GM23248 (cell line): ENCODE measurements at regions not wholly inside any gene's neighbourhood (a gene's known extent, or its start where the extent isn't known, plus 50 kb on each side); places are given as distances from the start of the nearest gene placed in this dataset.

ENCODE experiments used
- DNase-seq: peaks from one replicate; pipeline ENCODE4 v3.0.0-alpha.2; 2015
- H2AFZ ChIP-seq: fragments of 200-600 bp; sonication (generic); 2 replicates; pipeline ENCODE4 v1.6.1; 2016; ENCODE audit warnings: antibody characterized with exemption
- H3F3A ChIP-seq: fragments of 200-600 bp; sonication (generic); 2 replicates; pipeline ENCODE4 v1.6.1; 2016; ENCODE audit warnings: mild to moderate bottlenecking, antibody characterized with exemption, mixed run types; ENCODE audit not compliant: insufficient read depth
- H3K27ac ChIP-seq: fragments of 200-600 bp; sonication (generic); 2 replicates; pipeline ENCODE4 v1.5.1; 2016; ENCODE audit warnings: mild to moderate bottlenecking
- H3K27me3 ChIP-seq: fragments of 200-600 bp; sonication (generic); replicated peaks from 2 replicates; pipeline ENCODE4 v1.6.1; 2016; ENCODE audit warnings: mild to moderate bottlenecking; ENCODE audit not compliant: insufficient read depth
- H3K36me3 ChIP-seq: fragments of 200-600 bp; sonication (generic); 2 replicates; pipeline ENCODE4 v1.6.1; 2016; ENCODE audit warnings: low read depth, mild to moderate bottlenecking
- H3K4me1 ChIP-seq: fragments of 200-600 bp; sonication (generic); 2 replicates; pipeline ENCODE4 v1.6.1; 2016; ENCODE audit warnings: mild to moderate bottlenecking; ENCODE audit not compliant: insufficient read depth
- H3K4me2 ChIP-seq: fragments of 200-600 bp; sonication (generic); one replicate; pipeline ENCODE4 v1.6.1; 2016; ENCODE audit warnings: mild to moderate bottlenecking; ENCODE audit not compliant: unreplicated experiment
- H3K4me3 ChIP-seq: fragments of 200-600 bp; sonication (generic); 2 replicates; pipeline ENCODE4 v1.5.1; 2016; ENCODE audit warnings: mild to moderate bottlenecking
- H3K79me2 ChIP-seq: fragments of 200-600 bp; sonication (generic); 2 replicates; pipeline ENCODE4 v1.6.1; 2016; ENCODE audit warnings: mild to moderate bottlenecking; ENCODE audit not compliant: insufficient read depth
- H3K9ac ChIP-seq: fragments of 200-600 bp; sonication (generic); 2 replicates; pipeline ENCODE4 v1.6.1; 2016; ENCODE audit warnings: mild to moderate bottlenecking
- H3K9me2 ChIP-seq: fragments of 200-600 bp; sonication (generic); 2 replicates; pipeline ENCODE4 v1.6.1; 2016; ENCODE audit warnings: mixed run types, mild to moderate bottlenecking, moderate library complexity; ENCODE audit not compliant: insufficient read depth
- H3K9me3 ChIP-seq: fragments of 200-600 bp; sonication (generic); one replicate; pipeline ENCODE4 v1.6.1; 2017; ENCODE audit warnings: low read depth
- H4K20me1 ChIP-seq: fragments of 200-600 bp; sonication (generic); 2 replicates; pipeline ENCODE4 v1.6.0; 2016; ENCODE audit not compliant: insufficient read depth
- EZH2 ChIP-seq: fragments of 200-600 bp; sonication (generic); IDR thresholded peaks from 2 replicates; pipeline ENCODE4 v1.6.1; 2018; ENCODE audit warnings: antibody characterized with exemption, mild to moderate bottlenecking; ENCODE audit not compliant: insufficient read depth, poor library complexity, severe bottlenecking
- EZH2phosphoT487 ChIP-seq: fragments of 200-600 bp; sonication (generic); IDR thresholded peaks from 2 replicates; pipeline ENCODE4 v1.6.1; 2018; ENCODE audit warnings: antibody characterized with exemption, moderate library complexity, mild to moderate bottlenecking, low read depth; ENCODE audit not compliant: insufficient read depth
- WGBS, 2 experiments: methylation state at CpG; one replicate each; pipeline ENCODE4 v1.1.6; 2015 to 2017; ENCODE audit warnings: low lambda C conversion rate in 2 of 2, low coverage in 1 of 2; ENCODE audit errors: missing lambda C conversion rate in 2 of 2; 5-methylcytosine and 5-hydroxymethylcytosine counted together
- in situ Hi-C: fragments of 300-500 bp; cut with MboI; formaldehyde crosslinking; loops from 2 replicates; pipeline ENCODE4 v1.15.0; 2020

DNA sequence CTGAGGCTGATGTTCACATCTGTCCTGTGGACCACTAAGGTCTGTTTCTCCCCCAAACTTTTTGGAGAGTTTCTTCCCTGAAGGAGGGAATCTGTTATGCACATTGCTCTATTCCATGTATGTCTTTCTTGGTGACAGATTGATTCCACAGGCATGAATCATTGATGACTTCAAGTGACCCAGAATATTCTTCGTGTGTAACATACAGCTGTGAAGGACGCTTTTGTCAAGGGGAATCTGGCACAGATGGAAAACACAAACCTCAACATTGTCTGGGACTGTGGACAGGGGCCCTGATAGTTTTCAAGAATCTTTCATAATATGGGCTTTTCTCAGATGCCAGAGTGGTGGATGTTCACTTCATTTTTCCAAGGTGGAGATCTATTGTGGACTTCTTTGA lies 223.1 kb upstream of the MAF start:
- H3K27ac ChIP-seq: no peak overlapping the region
- H3F3A ChIP-seq: no peaks in the 10 kb centered on the region
- no peak overlapping the region for H3K9ac ChIP-seq
- no peaks in the 10 kb centered on the region for H3K27me3 ChIP-seq
- H3K4me3 ChIP-seq: no peak overlapping the region
- H3K36me3 ChIP-seq: no peaks in the 10 kb centered on the region
- in situ Hi-C loops: no loop called here
- H2AFZ ChIP-seq: no peak overlapping the region
- H3K4me1 ChIP-seq: no peaks in the 10 kb centered on the region
- DNase-seq: no peak
- no peaks in the 10 kb centered on the region for H3K9me3 ChIP-seq
- WGBS, 2 experiments: 2 to 3% methylated on average over 2 of the region's 2 CpGs
- H4K20me1 ChIP-seq: no peaks in the 10 kb centered on the region
- H3K79me2 ChIP-seq: no peaks in the 10 kb centered on the region
- no peak overlapping the region for H3K4me2 ChIP-seq
- TF ChIP-seq EZH2 (no peak), EZH2phosphoT487 (no peak)
- no peaks in the 10 kb centered on the region for H3K9me2 ChIP-seq

DNA sequence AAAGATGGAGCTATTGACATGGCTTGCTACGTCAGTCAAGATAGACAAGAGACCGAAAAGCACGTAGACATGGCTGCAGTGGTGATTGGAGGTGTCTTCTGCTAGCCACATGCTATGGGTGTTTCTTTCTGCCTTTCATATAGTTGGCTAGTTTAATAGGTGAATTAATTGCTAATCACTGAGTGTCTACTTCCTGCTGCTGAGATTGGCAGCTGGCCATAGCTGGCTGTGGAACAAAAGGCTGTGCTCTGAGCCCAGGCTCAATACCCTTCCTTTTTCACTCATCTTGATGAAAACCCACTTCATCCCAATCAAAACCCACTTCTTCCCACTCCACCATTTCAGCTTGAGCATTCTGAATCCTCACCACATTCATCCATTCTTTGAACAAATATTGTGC lies 221.4 kb upstream of the MAF start:
- no peak overlapping the region for H2AFZ ChIP-seq
- no peaks in the 10 kb centered on the region for H3K4me1 ChIP-seq
- no peak overlapping the region for H3K4me3 ChIP-seq
- H4K20me1 ChIP-seq: no peaks in the 10 kb centered on the region
- no peak overlapping the region for H3K27ac ChIP-seq
- in situ Hi-C loops: no loop called here
- no peak for TF ChIP-seq EZH2
- no peak for TF ChIP-seq EZH2phosphoT487
- no peak overlapping the region for H3K4me2 ChIP-seq
- H3K9ac ChIP-seq: no peak overlapping the region
- 73 to 83% methylated on average over 3 of the region's 3 CpGs for WGBS, 2 experiments
- no peaks in the 10 kb centered on the region for H3K9me3 ChIP-seq
- H3F3A ChIP-seq: no peaks in the 10 kb centered on the region
- H3K9me2 ChIP-seq: no peaks in the 10 kb centered on the region
- H3K27me3 ChIP-seq: no peaks in the 10 kb centered on the region
- H3K36me3 ChIP-seq: no peaks in the 10 kb centered on the region
- H3K79me2 ChIP-seq: no peaks in the 10 kb centered on the region
- no peak for DNase-seq

- no peaks in the 10 kb centered on the region for H3K4me1 ChIP-seq
- no peak overlapping the region for H2AFZ ChIP-seq
- no peaks in the 10 kb centered on the region for H3K9me2 ChIP-seq
- H3F3A ChIP-seq: no peaks in the 10 kb centered on the region
- H4K20me1 ChIP-seq: no peaks in the 10 kb centered on the region
- no peak overlapping the region for H3K27ac ChIP-seq
- no peaks in the 10 kb centered on the region for H3K36me3 ChIP-seq
- no peaks in the 10 kb centered on the region for H3K9me3 ChIP-seq
- H3K79me2 ChIP-seq: no peaks in the 10 kb centered on the region
- no peaks in the 10 kb centered on the region for H3K27me3 ChIP-seq
- no peak overlapping the region for H3K4me2 ChIP-seq
- H3K9ac ChIP-seq: no peak overlapping the region
- TF ChIP-seq EZH2phosphoT487 (no peak), EZH2 (no peak)
- no peak overlapping the region for H3K4me3 ChIP-seq
- WGBS, 2 experiments: 34 to 53% methylated on average over 4 of the region's 4 CpGs
- in situ Hi-C loops: no loop called here
- no peak for DNase-seq
Observed at GRCh38 chr16:79816081-79816497, 215.6 kb upstream of the MAF start.

DNA sequence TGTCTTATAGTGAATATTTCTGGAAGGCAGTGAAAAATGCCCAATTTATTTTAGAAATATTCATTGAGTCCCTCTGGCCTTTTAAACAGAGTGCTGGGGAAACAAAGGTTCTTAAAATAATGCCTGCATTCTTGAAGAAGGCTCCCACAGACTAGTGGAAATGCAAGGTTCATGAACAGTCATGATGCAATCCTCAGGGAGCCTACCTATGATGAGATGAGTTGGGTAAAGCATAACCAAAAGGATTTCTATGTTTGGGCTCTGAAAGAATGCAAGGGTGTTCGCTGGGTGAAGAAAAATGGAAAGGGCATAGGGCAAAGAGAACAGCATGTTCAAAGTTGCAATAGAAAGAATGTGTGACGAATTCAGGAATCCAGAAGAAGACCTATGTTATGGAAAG lies 214.5 kb upstream of the MAF start:
- Histone ChIP-seq H3K9ac (no peak overlapping the region), H3K9me2 (no peaks in the 10 kb centered on the region), H3K4me2 (no peak overlapping the region), H3K36me3 (no peaks in the 10 kb centered on the region), H4K20me1 (no peaks in the 10 kb centered on the region), H3F3A (no peaks in the 10 kb centered on the region), H3K27me3 (no peaks in the 10 kb centered on the region), H3K27ac (no peak overlapping the region), H3K79me2 (no peaks in the 10 kb centered on the region), H2AFZ (no peak overlapping the region), H3K9me3 (no peaks in the 10 kb centered on the region), H3K4me1 (no peaks in the 10 kb centered on the region), H3K4me3 (no peak overlapping the region)
- TF ChIP-seq EZH2: no peak
- no peak for DNase-seq
- WGBS, 2 experiments: 17 to 19% methylated on average over 2 of the region's 2 CpGs
- in situ Hi-C loops: no loop called here

DNA sequence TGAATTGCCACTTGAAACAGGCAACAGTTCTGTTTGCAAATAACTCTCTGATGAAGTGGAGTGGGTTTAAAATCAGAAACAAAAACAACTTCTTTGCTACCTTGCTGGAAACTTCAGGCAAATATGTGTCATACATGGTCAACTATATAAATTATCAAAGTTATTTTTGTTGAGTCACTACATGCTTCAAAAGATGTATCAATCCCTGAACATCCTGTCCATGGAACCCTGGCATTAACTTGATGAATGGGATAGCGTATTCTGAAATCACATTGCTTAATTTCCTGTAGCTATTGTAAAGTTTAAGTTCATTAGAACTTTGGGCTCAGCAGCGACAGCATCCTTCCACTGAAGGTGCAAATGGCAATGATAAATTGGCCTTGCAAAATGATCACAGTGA lies 213.6 kb upstream of the MAF start:
- no peaks in the 10 kb centered on the region for H3K79me2 ChIP-seq
- no peak overlapping the region for H3K27ac ChIP-seq
- no peak for TF ChIP-seq EZH2phosphoT487
- no peak for TF ChIP-seq EZH2
- H3K4me1 ChIP-seq: no peaks in the 10 kb centered on the region
- no peak overlapping the region for H2AFZ ChIP-seq
- no peaks in the 10 kb centered on the region for H3K36me3 ChIP-seq
- no peak overlapping the region for H3K4me3 ChIP-seq
- DNase-seq: no peak
- H3K9me3 ChIP-seq: no peaks in the 10 kb centered on the region
- no peaks in the 10 kb centered on the region for H3F3A ChIP-seq
- in situ Hi-C loops: no loop called here
- WGBS, 2 experiments: 41 to 53% methylated on average over 2 of the region's 2 CpGs
- H3K27me3 ChIP-seq: no peaks in the 10 kb centered on the region
- H3K4me2 ChIP-seq: no peak overlapping the region
- no peaks in the 10 kb centered on the region for H4K20me1 ChIP-seq
- no peak overlapping the region for H3K9ac ChIP-seq
- H3K9me2 ChIP-seq: no peaks in the 10 kb centered on the region
